ENCODE measurements at regions not wholly inside any gene's neighbourhood (a gene's known extent, or its start where the extent isn't known, plus 50 kb on each side); places are given as distances from the start of the nearest gene placed in this dataset.

- Histone ChIP-seq H3K9me3 (no peaks in the 10 kb centered on the region), H3K4me3 (no peak overlapping the region), H3K36me3 (no peaks in the 10 kb centered on the region), H3K27me3 (no peaks in the 10 kb centered on the region), H3K4me1 (peaks cover 0 to 16% of the 10 kb centered on the region in 2 donors), H3K27ac (no peak overlapping the region)
- DNase-seq (ENCODE audit: low spot score), result no peak
- TF ChIP-seq, protein P1, sequence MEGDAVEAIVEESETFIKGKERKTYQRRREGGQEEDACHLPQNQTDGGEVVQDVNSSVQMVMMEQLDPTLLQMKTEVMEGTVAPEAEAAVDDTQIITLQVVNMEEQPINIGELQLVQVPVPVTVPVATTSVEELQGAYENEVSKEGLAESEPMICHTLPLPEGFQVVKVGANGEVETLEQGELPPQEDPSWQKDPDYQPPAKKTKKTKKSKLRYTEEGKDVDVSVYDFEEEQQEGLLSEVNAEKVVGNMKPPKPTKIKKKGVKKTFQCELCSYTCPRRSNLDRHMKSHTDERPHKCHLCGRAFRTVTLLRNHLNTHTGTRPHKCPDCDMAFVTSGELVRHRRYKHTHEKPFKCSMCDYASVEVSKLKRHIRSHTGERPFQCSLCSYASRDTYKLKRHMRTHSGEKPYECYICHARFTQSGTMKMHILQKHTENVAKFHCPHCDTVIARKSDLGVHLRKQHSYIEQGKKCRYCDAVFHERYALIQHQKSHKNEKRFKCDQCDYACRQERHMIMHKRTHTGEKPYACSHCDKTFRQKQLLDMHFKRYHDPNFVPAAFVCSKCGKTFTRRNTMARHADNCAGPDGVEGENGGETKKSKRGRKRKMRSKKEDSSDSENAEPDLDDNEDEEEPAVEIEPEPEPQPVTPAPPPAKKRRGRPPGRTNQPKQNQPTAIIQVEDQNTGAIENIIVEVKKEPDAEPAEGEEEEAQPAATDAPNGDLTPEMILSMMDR (IDR thresholded peaks at IDR 0.05), result no peak
Observed at GRCh38 chr17:56697190-56697589, 103.7 kb downstream of the NOG start.

DNA sequence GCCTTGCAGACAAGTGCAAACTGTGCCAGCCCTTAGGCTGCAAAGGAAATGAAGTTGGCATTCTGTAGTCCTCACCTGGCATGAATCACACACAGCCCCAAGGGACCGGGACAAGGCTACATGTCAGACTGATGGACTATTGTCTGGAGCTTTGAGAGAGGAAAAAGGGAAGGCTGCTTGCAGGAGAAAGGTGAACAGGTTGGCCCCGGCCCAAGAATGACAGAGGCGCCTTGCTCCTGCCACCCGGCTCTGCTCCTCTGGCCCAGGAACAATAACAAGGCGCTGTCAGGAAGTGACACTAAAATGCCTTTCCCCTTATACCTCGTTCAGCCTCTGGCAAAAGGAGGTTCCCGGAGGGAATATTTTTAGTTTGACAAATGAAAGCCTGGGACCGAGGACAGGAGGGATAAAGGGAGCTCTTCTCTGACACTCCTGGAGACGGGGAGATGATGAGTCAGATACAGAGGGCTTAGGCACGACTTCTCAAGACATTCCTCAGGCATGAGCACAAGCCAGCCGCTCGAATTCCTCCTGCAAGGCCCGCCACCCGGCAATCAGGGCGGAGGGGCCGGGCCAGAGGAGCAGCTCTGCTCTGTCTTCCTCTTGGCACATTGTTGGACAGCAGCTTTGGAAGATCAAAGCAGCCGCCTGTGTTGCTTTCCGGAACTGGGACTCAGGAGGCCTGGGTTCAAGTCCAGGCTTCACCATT, 105.8 kb downstream of the NOG start:
- Histone ChIP-seq H3K27me3 (no peaks in the 10 kb centered on the region), H3K36me3 (no peaks in the 10 kb centered on the region), H3K9me3 (no peaks in the 10 kb centered on the region), H3K27ac (no peak overlapping the region), H3K4me3 (no peak overlapping the region), H3K4me1 (peaks cover 0 to 16% of the 10 kb centered on the region in 2 donors)
- TF ChIP-seq, protein P1 (IDR thresholded peaks at IDR 0.05), result no peak
- DNase-seq (ENCODE audit: low spot score), result peak; percentile 66

DNA sequence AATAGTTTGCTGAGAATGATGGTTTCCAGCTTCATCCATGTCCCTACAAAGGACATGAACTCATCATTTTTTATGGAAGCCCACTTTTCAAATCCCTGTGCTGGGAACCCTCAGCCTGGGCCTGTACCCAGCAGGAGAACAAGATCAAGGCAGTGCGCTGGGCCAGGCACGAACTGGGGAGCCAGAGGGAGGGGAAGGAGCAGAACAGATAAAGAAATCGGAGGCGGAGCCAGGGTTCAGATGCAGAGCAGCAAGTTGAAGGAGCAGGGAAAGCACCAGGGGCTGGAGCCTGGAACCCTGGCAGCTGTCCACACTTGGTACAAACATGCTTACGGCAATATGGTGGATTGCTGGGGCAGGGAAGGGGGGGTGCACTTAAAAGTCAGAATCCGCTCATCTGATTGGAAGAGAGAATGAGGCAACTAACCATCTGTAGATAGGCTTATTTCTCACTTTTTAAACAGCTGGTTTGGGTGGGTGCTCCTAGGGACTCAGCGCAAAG, 107.5 kb downstream of the NOG start:
- no peak overlapping the region for H3K4me3 ChIP-seq
- no peak overlapping the region for H3K27ac ChIP-seq
- H3K27me3 ChIP-seq, result no peaks in the 10 kb centered on the region
- H3K4me1 ChIP-seq, result peaks cover 0 to 16% of the 10 kb centered on the region in 2 donors
- TF ChIP-seq, protein P1 (IDR thresholded peaks at IDR 0.05), result no peak
- H3K36me3 ChIP-seq, result no peaks in the 10 kb centered on the region
- no peaks in the 10 kb centered on the region for H3K9me3 ChIP-seq
- no peak for DNase-seq (ENCODE audit: low spot score)

DNA sequence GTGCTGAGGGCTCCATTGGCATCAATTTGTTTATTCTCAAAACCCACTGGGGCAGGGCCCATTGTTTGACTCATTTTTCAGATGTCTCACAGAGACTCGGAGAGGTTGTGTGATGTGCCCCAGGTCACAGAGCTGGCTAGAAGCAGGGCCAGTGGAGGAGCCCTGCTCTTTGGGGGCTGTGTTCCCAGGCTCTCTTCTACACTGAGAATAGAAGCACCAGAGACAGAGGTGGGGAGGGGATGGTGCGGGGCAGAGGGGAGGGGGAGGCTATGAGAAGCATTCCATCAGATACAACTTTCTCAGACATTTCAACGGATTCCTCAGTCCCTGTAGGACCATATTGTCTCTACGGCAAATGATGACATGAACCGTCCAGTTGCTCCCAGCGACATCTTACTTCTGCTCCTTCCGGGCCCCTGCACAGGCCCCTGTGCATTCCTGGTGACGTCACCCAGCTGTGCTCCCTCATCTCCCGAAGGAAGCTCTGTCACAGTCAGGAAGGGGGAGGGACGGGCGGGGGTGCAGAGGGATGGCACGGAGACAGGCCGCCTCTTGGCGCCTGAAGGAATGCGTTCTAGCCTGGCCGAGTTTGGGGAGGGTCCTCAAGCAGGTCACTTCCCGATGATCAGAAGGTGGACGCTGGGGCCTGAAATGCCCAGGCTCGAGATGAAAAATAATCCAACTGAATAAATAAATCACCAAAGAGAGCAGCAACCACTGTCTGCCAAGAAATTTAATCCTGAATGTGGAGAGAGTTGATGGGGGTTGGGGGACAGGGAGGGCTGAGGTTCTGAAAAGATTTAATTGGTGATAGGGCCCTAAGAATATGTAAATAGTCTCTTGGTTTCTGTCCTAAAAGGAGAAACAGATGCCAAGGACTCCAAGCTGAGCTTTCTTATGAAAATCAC, 114.1 kb downstream of the NOG start:
- Histone ChIP-seq H3K27me3 (no peaks in the 10 kb centered on the region), H3K27ac (no peak overlapping the region)

GRCh38 chr17:56708220-56708558, 114.7 kb downstream of the NOG start:
- H3K27me3 ChIP-seq, result no peaks in the 10 kb centered on the region
- TF ChIP-seq, protein P1 (IDR thresholded peaks at IDR 0.05), result no peak
- no peak overlapping the region for H3K27ac ChIP-seq

More for the DNA sequence above, 114.1 kb downstream of the NOG start:
- Histone ChIP-seq H3K4me3 (no peak overlapping the region), H3K9me3 (no peaks in the 10 kb centered on the region), H3K4me1 (no peaks in the 10 kb centered on the region), H3K36me3 (no peaks in the 10 kb centered on the region)
- DNase-seq (ENCODE audit: low spot score), result no peak
- TF ChIP-seq, protein P1 (IDR thresholded peaks at IDR 0.05), result no peak

More at GRCh38 chr17:56708220-56708558, 114.7 kb downstream of the NOG start:
- H3K9me3 ChIP-seq, result no peaks in the 10 kb centered on the region
- no peaks in the 10 kb centered on the region for H3K36me3 ChIP-seq
- DNase-seq (ENCODE audit: low spot score), result no peak
- no peaks in the 10 kb centered on the region for H3K4me1 ChIP-seq
- H3K4me3 ChIP-seq, result no peak overlapping the region
